ENCODE measurements at regions not wholly inside any gene's neighbourhood (a gene's known extent, or its start where the extent isn't known, plus 50 kb on each side); places are given as distances from the start of the nearest gene placed in this dataset.
"Not testable (repeated sequence)": the region's sequence is repeated elsewhere in the genome, so short reads cannot be mapped to it uniquely, and the experiment has no call there.

DNA sequence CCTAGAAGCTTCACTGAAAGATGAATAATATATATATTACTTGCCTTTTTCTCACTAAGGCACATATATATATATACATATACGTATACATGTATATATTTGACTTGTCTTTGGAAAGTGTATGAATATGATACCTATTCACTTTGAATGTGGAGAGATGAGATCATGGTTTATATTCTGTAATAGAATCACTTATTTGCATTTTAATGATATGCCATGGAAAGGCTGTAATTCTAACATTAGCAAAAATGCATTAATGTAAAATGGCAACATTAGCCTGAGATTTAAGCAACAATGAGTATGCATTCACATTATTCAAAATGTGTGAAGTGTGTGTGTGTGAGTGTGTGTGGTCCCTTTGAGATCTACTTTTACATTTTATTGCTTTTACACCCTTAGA lies 54.5 kb upstream of the PRKD1 start:
- no peak for DNase-seq

DNA sequence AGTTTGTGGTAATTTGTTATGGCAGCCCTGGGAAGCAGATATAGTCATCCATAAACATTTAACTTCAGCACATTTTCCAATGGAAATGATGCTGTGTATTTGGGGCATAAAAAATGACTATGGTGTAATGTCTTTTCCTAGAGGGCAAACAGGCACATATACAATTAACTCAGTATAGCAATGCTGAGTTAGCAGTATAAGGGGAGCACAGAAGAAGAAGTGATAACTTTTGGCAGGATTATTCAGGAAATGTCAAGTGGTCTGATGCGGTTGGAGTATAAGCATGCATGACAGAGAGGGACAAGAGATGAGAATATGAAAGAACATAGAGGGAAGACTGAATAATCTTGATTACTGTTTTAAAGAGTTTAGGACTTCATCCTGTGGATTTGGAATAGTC lies 55.3 kb upstream of the PRKD1 start:
- no peak for DNase-seq

DNA sequence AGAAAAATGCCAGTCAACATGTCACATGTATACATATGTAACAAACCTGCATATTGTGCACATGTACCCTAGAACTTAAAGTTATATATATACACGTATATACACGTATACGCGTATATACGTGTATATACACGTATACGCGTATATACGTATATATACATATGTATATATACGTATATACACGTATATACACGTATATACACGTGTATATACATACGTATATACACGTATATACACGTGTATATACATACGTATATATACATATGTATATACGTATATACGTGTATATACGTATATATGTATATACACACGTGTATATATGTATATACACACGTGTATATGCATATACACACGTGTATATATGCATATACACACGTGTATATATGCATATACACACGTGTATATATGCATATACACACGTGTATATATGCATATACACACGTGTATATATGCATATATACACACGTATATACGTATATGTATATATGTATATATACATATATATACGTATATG lies 62.8 kb upstream of the PRKD1 start:
- DNase-seq: not testable (repeated sequence)

DNA sequence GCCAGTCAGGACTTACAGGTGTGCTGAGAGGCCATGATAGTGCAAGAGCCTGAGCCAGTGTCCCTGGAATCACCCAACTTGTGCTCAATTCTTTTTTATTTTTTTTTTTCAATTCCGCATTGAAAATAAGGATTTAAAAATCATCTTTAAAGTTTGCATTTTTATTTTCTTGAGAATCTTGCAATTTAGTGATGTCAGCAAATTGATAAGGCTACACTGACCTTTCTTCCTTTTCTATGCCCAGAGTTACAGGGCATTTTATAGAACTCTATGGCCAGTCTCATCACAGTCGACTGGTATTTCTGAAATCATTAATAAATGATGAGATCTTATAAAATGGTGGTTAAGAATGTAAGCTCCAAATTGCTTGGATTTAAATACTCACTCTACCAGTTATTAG lies 63.3 kb upstream of the PRKD1 start:
- no peak for DNase-seq

DNA sequence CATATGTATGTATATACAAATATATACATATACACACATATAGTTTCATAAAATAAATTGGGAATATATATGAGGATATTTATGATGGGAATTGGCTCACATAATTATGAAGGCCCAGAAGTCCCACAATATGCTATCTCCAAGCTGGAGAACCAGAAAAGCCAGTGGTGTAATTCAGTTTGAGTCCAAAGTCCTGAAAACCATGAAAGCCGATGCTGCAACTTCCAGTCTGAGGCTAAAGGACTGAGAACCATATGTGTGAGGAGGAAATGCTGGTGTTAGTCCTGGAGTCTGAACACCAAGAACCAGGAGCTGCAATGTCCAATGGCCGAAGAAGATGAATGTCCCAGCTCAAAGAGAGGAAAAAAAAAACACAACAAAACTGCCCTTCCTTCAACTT lies 65.5 kb upstream of the PRKD1 start:
- DNase-seq: no peak

DNA sequence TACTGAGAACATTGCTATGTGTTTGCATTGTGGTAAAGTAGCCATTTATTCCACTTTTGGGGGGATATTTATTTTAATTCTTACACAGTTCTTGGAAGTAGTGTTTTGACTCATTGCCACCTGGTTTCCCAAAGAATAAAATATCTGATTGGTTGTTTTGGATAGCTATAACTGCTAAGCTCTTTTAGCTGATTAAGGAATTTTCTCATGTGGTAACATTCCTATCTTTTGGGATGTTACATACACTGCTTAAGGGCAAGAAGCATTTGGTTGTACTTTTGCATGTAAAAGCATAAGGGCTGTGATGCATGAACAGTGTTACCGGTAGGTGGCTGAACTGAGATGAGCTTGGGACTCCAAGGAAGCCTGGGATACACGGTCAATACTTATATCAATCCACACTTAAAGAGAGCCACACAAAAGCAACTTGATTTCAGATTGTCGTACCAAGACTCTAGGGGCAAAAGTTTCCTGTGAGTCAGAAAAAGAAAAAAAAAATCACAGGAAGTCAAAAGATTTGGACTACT lies 71.4 kb upstream of the PRKD1 start:
- no peak for DNase-seq

DNA sequence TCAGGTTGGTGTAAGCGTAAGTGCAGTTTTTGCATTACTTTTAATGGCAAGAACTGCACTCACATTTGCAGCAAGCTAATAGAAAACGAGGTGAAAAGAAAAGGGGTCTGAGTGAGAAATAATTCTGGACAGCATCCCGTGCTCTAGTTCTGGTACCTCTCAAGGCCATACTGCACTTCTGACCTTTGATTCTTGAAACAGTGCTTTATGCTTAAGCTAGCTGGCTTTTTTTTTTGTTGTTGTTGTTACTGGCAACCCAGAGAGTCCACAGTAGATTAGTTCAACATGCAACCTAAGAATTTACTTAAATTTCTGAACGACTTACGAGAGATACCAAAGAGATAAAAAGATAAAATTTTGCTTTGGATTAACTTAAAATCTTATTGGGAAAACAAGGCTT lies 75.2 kb upstream of the PRKD1 start:
- no peak for DNase-seq

DNA sequence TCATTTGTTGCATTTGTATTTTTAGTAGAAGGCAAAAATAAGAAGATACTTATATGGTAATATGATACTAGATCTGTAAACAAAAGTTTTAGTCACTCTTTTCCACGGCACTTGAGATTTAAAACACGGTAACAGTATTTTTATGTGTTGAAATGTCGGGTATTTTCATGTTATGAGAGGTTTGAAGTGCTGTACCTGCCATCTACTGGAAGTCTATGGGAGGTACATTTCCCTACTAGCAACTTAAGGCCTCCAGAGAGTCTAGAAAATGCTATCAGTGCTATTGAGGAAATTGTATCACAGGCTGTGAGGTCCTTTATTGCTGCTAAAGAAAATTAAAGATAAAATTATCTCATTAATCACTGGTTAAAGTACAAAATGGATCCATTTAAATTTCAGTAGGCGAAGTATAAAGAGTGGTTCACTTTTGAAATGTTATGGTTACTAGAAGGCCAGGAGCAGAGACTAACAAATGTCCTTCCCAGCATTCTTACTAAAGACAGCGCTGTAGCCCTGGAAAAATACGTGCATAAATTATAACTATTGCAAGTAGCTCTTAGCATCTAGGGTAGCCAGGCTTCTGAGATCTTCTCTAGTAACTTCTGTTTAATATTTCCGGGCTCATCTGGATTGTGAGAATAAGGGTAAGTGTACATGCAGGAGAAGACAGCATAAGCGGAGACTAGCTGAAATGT lies 77.6 kb upstream of the PRKD1 start:
- no peak for DNase-seq

DNA sequence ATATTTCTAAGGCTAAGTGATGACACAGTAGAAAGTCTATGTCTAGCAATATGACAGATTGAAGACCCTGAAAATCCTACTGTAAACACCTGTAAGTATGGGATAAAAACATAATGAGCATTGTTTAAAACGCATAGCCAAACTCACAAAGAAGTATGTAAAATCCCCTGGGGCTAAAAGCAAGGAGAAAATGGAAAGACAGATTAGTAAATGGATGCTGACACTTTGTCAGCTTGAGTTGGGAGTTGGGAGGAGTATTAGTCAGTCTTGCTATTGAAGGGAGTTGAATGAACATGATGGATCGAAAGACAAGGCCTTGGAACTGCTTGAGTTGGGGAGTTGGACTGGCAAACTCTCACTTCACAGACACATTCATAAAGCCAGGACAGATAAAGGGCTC lies 79.0 kb upstream of the PRKD1 start:
- DNase-seq: no peak

DNA sequence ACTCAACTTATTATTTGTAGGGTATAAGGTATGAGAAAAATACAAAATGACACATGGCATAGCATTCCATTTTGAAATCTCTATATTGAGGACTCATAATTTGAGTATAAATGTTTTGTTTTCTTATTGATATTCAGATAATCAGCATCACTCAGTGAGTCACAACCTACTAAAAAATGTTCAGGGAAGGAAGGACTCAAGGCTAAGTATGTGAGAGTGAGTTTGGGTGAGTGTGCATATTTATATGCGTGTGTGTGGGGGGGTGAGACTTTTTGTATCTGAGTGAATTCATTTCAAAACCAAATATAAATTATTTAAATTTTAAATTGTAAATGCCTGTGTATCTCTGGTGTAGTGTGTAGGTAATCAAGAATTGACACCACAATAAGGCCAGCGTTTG lies 87.8 kb upstream of the PRKD1 start:
- no peak for DNase-seq

DNA sequence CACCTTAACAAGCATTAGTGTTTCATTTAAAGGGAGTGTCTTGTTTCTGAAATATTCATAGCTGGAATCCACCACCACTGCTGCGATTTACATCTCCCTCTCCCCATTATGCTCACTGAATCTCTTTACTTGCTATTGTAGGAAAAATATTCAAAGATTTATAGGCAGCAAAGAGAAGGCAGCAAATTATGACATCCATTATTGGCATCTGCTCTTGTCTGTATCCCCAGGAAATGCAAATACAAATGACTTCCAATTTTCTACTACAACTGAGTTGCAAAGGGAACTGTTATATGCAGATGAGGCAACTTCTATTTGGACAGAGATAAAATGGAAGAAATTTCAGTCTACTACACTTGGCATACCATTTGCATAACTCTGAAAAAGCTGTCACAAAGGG lies 88.4 kb upstream of the PRKD1 start:
- no peak for DNase-seq

DNA sequence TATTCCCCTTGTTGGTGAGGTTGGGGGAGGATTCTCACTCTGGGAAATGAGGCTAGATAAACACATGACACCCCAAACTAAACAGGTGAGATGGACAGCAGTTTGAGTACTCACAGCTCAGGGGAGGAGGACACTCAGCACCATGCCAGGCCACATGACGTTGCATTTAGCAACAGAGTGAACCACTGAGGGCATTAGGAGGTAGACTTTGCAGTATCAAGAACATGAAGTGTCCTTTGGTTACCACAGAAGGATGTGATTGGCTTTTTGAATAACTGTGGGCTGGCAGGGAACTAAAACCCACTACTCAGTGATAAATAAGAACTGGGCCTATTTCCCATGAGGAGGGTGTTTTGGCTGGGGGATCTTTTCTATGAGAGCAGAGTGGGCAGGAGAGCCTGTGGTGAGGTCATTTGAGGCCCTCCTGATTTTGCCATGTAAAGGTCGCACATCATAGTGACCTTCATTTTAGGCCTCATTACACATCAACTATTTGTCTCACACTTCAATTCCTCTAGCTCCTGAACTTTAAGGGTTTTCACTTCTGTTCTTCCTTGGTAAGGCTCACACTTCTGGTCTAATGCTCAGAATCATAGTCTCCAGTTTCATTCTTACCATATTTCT lies 89.8 kb upstream of the PRKD1 start:
- DNase-seq: no peak

DNA sequence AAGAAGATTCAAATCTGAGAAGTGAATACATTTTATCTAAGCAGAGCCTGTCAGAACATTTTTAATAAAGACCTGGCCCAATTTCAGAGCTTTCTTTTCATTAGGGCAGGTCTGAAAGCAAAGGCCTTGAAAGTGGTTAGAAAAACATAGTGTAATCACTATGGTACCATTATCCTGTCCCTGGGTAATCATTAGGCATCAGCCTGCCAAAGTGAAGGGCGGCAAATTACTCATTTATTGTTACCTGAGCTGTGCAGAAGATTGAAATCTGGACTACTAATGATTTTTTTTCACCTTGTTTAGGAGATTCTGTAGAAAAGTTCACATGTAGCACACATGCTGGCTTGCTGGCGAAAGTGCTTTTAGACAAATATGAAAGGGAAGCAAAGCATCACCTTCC lies 92.6 kb upstream of the PRKD1 start:
- DNase-seq: no peak

DNA sequence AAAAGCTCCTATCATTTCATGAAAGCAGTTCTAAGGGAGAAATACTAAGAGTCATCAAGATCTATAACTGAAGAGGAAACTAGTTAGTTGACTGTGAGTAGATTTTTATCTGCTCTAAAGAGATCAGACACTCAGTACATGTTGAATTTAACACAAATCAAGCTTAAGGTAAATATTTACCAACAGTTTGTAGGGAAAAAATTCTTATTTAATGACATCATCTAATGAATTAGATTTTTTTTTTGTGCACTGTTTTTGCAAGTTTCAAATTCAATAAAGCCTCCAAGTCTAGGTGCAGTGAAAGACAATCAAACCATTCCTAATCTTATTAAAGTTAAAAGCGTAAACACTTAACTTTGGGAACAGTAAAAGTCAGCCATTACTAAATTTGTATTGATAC lies 93.0 kb upstream of the PRKD1 start:
- no peak for DNase-seq

DNA sequence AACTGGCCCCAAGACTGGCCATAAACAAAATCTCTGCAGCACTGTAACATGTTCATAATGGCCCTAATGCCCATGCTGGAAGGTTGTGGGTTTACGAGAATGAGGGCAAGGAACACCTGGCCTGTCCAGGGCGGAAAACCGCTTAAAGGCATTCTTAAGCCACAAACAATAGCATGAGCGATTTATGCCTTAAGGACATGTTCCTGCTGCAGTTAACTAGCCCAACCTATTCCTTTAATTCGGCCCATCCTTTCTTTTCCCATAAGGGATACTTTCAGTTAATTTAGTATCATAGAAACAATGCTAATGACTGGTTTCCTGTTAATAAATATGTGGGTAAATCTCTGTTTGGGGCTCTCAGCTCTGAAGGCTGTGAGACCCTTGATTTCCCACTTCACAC lies 95.7 kb upstream of the PRKD1 start:
- DNase-seq: not testable (repeated sequence)

DNA sequence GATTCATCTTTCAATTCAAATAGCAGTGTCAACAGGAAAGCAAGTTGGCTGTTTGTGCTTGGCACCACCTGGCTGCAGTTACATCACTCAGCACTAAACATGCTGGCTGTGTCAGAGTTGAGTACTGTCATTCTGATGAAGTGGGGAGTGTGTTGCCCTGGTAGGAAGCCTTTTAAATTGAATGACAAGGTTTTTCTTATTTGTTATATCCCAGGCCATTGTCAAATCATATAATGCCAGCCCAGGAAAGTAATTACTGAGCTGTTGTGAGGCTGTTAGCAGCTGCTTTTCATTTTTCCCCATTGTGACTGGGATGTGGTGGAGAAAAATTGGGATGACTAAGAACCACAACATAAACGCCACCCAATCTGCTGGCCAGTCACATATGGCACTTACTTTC lies 106.5 kb upstream of the PRKD1 start:
- no peak for DNase-seq

DNA sequence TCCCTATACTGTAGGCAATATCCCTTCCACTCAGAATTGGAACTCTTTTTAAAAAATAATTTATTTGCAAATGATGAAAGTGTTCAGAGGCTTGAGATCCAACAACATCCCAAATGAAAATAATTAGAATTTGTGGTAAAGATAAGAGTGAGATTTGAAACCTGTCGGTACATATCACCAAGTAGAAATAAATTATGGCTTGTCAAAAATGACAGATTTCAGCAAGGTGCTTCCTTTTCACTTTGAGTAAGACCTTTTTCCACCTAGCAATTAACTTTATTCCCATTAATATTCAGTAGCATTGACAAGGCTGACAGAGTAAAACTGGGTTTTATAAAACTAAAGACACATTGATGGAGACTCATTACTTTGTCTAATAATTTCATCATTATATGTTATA lies 107.7 kb upstream of the PRKD1 start:
- DNase-seq: no peak

DNA sequence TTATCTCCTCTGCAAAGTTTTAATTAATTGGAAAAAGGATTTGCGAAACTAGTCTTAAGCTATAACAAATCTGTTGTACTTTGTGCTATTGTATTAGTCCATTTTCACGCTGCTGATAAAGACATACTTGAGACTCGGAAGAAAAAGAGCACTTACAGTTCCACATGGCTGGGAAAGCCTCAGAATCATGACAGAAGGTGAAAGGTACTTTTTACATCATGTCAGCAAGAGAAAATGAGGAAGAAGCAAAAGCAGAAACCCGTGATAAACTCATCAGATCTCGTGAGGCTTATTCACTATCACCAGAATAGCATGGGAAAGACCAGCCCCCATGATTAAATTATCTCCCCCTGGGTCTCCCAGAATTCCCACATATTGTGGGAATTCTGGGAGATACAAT lies 118.1 kb upstream of the PRKD1 start:
- no peak for DNase-seq

DNA sequence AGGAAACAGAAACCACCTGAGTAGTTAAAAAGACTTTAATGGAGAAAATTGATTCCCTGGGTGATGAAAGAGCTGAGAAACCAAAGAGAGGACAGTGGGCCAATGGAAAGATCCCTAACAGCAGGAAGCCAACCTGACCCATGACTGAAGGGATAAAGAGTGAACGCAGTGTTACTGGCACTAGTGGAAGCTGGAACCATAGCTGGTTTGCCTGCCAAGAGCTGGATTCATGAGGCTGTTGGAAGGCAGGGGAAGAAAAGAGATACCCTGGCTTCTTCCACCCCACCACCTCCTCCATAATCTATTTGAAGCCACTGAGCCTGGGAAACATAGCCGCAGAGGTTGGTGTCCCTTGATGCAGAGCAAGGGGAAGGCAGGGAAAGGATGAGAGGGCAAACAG lies 125.5 kb upstream of the PRKD1 start:
- DNase-seq: no peak

DNA sequence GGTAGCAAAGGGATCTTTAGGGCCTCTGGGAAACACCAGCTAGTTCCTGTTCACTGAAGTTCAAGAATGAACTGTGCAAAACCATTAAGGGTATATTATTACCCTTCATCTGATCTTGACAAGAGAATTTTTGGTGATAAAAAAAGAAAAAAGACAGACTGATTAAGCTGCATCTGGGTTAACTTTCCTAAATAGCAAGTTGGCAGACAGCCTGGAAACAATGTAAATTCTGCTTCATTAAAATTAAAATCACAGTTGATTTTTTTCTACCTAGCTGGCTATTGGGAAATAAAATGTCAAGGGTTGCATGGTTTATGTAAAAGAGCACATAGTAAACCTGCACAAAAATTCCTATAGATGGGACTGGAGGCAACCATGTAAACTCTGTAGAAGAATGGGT lies 126.6 kb upstream of the PRKD1 start:
- DNase-seq: no peak

DNA sequence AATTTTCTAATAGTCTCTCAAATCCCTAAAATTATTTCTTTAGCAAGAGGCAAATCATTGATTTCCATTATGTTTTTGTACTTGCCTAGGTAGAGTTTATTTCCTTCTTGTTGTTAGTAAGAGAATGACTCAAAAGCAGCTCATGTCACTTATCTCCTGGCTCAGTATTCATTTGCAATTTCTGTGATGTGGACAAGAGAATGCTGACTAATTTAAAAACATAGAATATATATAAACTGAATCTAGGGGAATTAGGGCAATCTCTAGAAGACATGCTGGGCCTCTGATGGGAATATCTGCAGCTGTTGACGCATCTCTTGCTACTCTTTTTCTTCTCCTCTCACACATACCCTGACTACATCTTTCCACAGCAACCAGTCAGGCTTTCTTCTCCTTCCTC lies 130.8 kb upstream of the PRKD1 start:
- DNase-seq: no peak

DNA sequence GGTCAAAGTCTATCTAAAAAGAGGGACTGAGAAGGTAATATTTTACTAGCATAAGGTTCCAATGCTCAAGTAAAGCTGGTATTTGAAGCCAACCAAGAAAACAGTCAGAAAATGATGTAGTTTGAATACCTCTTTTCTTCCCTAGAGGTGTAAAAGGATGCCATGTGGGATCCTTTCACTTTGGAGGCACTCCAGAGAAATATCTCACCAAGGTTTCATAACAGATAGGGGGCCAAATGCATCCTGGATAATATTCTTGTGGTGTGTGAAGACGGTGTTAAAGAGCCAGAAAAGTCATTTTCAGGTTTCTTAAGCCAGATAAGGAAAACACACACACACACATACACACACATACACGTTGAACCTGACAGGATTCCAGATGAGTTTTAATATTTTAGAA lies 136.1 kb upstream of the PRKD1 start:
- DNase-seq: no peak

DNA sequence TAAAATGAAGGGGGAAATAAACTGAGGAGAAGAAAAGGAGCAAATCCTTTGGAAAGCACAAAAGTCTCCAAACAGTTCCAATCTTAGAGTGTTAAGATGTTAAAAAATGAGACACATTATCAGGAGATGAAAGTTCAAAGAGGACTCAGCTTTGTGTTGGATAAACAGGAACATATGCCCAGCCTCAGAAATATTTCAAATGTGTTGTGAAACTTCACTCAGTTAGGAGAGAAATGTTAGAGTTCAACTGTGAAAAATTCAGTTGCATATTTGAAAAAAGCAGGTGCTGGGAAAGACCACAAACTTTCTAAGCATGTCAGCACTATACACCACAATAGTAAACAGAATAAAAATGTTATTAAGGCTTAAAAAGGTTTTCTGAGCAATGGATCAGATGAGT lies 136.8 kb upstream of the PRKD1 start:
- DNase-seq: no peak

DNA sequence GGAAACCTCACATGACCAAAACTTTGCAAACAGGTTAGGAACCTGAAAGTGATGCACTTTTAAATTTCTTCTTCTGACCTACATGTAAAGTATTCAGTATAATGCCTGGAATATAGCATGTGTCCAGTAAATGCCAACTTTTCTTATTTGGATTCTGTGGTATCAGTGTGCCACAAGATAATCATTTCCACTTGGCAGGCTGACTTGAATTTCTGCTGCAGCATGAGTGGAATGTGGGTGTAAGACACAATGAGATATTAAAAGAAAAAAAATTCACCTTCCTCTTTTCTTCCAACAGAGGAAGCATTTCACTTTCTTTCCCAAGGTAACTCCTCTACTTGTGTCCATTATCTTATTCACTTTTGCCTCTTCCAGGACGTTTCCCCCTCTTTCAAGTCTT lies 141.9 kb upstream of the PRKD1 start:
- DNase-seq: no peak

DNA sequence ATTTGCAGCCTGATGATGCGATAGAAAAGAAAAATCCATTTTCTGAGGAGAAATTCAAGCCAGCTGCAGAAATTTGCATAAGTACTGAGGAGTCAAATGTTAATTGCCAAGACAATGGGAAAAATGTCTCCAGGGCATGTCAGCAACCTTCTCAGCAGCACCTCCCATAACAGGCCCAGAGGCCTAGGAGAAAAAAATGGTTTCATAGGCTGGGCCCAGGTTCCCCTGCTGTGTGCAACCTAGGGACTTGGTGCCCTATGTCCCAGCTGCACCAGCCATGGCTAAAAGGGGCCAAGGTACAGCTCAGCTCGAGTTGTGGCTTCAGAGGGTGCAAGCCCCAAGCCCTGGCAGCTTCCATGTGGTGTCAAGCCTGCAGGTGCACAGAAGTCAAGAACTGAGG lies 144.8 kb upstream of the PRKD1 start:
- DNase-seq: not testable (repeated sequence)

Data from activated T-cell treated with anti-CD3 and anti-CD28 coated beads, Interleukin-2, amount 50 U/mL, for 1 hour (primary cell).